ENCODE measurements at regions not wholly inside any gene's neighbourhood (a gene's known extent, or its start where the extent isn't known, plus 50 kb on each side); places are given as distances from the start of the nearest gene placed in this dataset.

DNA sequence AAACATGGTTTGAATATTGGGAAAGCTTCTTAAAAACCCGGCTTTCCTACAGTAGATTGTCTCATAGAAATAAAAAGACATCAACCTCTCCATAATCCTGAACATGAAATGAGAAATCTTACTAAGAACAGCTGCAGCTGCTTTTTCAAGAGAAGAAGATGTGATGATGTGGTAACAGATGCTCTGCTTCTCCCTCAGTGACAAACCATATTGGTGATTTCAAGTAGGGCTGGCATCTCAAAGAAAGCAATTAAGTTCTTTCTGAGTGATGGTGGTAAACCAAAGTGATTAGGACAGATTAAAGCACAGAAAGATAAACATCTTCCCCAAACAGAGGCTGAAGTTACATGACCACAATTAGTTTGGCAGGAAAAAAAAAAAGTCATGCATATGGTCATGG is 1477.7 kb downstream of the RAPGEF2 start:
- TF ChIP-seq, protein P1, sequence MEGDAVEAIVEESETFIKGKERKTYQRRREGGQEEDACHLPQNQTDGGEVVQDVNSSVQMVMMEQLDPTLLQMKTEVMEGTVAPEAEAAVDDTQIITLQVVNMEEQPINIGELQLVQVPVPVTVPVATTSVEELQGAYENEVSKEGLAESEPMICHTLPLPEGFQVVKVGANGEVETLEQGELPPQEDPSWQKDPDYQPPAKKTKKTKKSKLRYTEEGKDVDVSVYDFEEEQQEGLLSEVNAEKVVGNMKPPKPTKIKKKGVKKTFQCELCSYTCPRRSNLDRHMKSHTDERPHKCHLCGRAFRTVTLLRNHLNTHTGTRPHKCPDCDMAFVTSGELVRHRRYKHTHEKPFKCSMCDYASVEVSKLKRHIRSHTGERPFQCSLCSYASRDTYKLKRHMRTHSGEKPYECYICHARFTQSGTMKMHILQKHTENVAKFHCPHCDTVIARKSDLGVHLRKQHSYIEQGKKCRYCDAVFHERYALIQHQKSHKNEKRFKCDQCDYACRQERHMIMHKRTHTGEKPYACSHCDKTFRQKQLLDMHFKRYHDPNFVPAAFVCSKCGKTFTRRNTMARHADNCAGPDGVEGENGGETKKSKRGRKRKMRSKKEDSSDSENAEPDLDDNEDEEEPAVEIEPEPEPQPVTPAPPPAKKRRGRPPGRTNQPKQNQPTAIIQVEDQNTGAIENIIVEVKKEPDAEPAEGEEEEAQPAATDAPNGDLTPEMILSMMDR (conservative IDR thresholded peaks at IDR 0.05 in 1 of 2, IDR thresholded peaks at IDR 0.05 in 1 of 2; ENCODE audit: low read depth in 1 of 2, low read length in 2 of 2), result no peak
- TF ChIP-seq EZH2 (IDR thresholded peaks at IDR 0.05; ENCODE audit: low read length, missing control alignments), result no peak

Measured in fibroblast of lung (primary cell).